GM18508 (cell line): ENCODE measurements at regions not wholly inside any gene's neighbourhood (a gene's known extent, or its start where the extent isn't known, plus 50 kb on each side); places are given as distances from the start of the nearest gene placed in this dataset.
"Not testable (repeated sequence)": the region's sequence is repeated elsewhere in the genome, so short reads cannot be mapped to it uniquely, and the experiment has no call there.

Experiments
- ATAC-seq: cut with Tn5 transposase; IDR thresholded peaks from one replicate; pipeline ENCODE4 v1.9.1; 2021; ENCODE audit warnings: moderate number of reproducible peaks; ENCODE audit not compliant: insufficient read depth, unreplicated experiment

- ATAC-seq, result not testable (repeated sequence)
Observed at GRCh38 chr3:39739658-39740057, 69.8 kb upstream of the MYRIP start.

GRCh38 chr3:39744746-39745145 lies 64.7 kb upstream of the MYRIP start:
- no peak for ATAC-seq

DNA sequence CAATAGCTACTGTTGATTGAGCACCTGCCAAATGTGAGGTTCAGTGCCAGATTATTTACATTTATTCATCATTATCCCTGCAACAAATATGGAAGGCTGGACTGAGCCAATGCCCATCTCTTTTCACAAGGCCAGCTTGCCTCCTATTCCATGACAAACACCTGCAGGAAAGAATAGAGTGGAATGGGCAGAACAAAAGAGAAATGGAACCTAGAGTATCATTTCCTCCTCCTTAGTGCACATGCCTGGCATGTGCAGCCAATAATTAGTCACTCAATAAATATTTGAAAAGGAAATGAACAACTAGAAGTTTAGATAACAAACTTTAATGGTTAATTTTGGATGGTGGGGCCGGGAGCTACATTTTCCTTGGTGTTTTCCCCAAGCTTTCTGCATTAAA lies 61.4 kb upstream of the MYRIP start:
- no peak for ATAC-seq

GRCh38 chr3:39748763-39749162 lies 60.6 kb upstream of the MYRIP start:
- ATAC-seq, result no peak

DNA sequence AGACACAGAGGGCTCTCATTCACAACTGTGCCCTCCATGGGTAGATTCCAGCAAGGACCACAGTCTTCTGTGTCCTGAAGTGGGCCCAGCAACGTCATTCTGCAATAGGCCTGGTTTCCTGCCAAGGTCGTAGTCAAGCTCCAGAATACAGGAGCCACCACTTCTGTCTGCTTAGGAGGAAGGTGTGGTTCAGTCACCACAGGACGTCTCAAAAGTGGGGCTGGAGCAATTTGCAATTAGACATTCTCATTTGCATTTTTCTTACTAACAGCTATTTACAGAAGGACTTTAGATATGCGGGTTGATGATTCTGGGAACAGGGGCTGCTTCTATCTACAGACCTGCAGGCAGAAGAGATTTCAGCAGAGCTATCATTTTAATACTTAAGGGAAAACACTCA lies 58.7 kb upstream of the MYRIP start:
- no peak for ATAC-seq

DNA sequence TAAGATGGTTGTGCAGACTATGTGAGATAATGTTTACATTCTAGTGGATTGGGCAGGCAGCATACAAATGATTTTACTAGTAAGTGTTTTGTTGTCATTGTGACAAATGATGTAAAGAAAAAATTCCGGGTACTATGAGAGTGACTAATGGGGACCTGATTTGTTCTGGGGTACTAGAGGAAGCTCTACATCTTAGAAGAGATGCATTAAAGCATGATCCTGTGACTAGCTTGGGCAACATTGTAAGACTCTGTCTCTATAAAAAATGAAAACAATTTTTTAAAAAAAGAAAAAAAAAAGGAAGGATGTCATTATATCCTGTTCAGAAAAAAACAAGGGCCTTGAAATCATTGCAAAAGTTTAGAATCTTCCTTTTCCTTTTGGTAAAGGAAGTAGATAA lies 58.1 kb upstream of the MYRIP start:
- no peak for ATAC-seq

DNA sequence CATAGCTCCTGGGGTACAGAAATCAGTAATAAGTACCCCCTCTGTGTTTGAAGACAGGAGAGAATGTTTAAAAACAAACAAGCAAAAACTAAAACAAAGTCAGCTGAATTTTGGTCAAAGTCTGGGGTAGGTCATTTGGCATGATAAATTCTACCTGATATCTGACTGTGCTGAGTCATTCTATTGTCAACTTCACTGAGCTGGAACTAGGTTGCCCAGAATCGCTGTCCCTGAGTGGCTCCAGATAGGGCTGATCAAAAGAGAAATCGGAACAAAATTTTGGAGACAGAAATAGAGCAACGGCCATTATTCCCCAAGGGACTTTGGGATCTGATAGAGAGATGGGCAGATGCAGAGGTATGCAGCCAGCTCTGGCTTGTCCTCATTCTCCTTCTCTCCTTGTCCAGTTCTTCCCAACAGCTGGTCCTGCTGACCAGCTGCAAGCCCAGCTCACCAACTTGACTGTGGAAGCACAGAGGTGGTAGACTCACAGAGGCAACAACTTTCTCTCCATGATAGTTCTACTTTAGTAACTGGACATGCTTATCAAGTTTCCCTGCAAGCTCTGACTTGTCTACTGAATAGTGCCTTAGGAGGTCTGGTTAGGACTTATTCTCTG lies 57.3 kb upstream of the MYRIP start:
- no peak for ATAC-seq

DNA sequence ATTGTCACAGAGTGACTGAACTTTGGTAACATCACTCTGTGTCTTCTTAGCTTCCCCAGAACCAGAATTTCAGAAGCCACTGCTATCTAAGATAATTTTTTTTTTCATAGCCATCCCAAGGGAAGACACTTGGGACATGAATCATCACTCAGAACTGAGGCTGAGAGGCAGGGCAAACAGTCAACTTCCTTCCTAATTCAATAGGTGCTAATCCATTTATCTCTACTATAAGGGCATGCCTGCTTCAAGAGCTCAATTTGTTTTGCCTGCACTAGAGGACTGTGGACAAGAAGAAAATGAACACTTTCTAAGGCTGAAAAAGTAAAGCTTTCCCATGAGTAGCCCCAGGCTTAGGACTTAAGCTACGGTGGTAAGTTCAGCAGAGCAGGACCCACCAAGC lies 56.7 kb upstream of the MYRIP start:
- ATAC-seq, result no peak

DNA sequence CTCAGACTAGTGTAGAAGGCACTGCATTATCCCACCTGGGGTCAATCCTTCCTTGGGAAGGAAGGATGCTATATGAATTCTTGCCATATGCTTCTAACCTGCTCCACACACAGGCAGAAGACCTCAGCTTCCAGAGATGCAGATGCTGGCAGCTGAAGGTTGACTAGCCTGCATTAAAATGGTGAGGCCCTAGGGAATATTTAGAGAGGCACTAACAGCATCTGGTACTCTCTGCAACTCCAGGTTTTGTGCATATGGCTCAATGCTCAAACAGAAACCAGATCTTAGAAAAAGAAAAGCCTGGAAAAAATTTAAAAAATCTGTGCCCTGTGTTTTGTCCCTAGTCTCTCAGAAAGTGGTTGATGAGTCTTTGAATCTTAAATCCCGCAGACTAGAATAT lies 56.0 kb upstream of the MYRIP start:
- no peak for ATAC-seq

- ATAC-seq, result peak; percentile 46
Observed at GRCh38 chr3:39754549-39754948, 54.9 kb upstream of the MYRIP start.

DNA sequence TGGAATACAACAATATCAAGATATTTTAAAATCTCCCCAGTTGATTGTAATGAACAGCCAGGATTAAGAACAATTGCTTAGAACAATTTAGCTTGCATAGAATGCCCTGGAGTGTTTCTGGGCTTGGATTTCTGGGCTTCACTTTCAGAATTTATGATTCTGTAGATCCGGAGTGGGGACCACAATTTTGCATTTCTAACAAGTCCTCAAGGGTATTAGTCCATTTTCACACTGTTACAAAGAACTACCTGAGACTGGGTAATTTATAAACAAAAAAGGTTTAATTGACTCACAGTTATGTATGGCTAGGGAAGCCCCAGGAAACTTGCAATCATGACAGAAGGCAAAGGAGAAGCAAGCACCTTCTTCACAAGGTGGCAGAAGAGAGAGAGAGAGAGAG lies 54.3 kb upstream of the MYRIP start:
- no peak for ATAC-seq

DNA sequence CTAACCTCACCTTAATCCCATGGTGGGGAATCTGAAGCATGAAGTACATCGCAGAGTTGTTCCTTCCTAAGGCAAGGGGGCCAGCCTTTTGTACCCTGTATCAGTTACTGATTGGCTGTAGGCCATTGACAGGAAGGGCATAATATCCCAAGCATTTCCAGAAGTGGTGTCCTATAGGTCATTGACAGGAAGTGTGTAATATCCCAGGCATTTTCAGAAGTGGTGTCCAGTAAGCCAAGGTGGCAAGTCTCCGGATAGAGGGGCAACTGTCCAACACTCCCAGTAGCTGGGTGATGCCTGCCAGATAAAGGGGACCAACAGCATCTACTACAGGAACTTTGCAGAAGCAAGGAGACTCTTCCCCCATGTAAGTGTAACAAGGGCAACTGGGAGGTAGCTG lies 52.1 kb upstream of the MYRIP start:
- no peak for ATAC-seq
